ENCODE measurements at regions not wholly inside any gene's neighbourhood (a gene's known extent, or its start where the extent isn't known, plus 50 kb on each side); places are given as distances from the start of the nearest gene placed in this dataset.

- in situ Hi-C loops (cut with MboI; ENCODE audit: low sequenced_read_pairs): no loop called here
- ATAC-seq (ENCODE audit: low read depth): peak; percentile 72
- 0 out of 2 replicates have a peak overlapping the region, but pooled peaks have one; percentile 2 for H3K4ac ChIP-seq (ENCODE audit: low read depth, low read length)
- 65% methylated on average over 10 of the region's 15 CpGs; no CpG with 5 or more reads in 1 of the 2 experiments for WGBS, 2 experiments (ENCODE audit: extremely low coverage in 2 of 2, insufficient read length in 1 of 2)
- no peak overlapping the region for H3K27ac ChIP-seq (ENCODE audit: insufficient read depth, low read length)
- TF ChIP-seq MAFK (IDR thresholded peaks at IDR 0.05; ENCODE audit: low read depth, low read length): no peak
- TF ChIP-seq FOS (IDR thresholded peaks at IDR 0.05; ENCODE audit: low read depth, low read length): 0 out of 2 replicates have a peak, but pooled peaks have one; percentile 23
- no peak overlapping the region for H4K91ac ChIP-seq (ENCODE audit: insufficient read depth, low read depth, low read length)
- H4K20me1 ChIP-seq (ENCODE audit: insufficient read depth, low read length): no peaks in the 10 kb centered on the region
- H3K9me1 ChIP-seq (ENCODE audit: insufficient read depth, low read length): no peaks in the 10 kb centered on the region; the same call in 1 of the 2 replicates
- H3K9me3 ChIP-seq (ENCODE audit: control insufficient read depth, insufficient read depth, low read length): no peaks in the 10 kb centered on the region
- no peak overlapping the region for H3K18ac ChIP-seq (ENCODE audit: low read depth, low read length)
- H3K79me1 ChIP-seq (ENCODE audit: low read depth in 1 of 2, low read length in 2 of 2): no peaks in the 10 kb centered on the region
- H3K4me3 ChIP-seq (ENCODE audit: insufficient read depth, low read depth, low read length): no peak overlapping the region
- peak overlapping the region; percentile 52 for H2AK9ac ChIP-seq (replicated peaks; ENCODE audit: low read depth, low read length, poor library complexity)
- peak overlapping the region; percentile 8 for H2BK120ac ChIP-seq (ENCODE audit: low read depth, low read length)
- peak; percentile 46 for DNase-seq
- no peak overlapping the region for H4K5ac ChIP-seq (ENCODE audit: low read depth, low read length)
- no peak overlapping the region; the same call in 2 of the 3 replicates for H2BK15ac ChIP-seq (ENCODE audit: low read depth, low read length)
- H3K9ac ChIP-seq (ENCODE audit: low read depth, low read length): no peak overlapping the region
- H4K8ac ChIP-seq (ENCODE audit: low read depth in 2 of 2, low read length in 2 of 2): peak overlapping the region in 1 of 2 experiments; percentile 20; a peak in 1 of 4 replicates
- H3K4me2 ChIP-seq (ENCODE audit: low read depth, low read length): no peak overlapping the region
- no peak overlapping the region for H3K56ac ChIP-seq (ENCODE audit: extremely low read depth, insufficient read depth, low read length)
- H2BK20ac ChIP-seq (ENCODE audit: low read depth, low read length): no peak overlapping the region
- H3K14ac ChIP-seq (replicated peaks; ENCODE audit: low read depth, low read length): no peak overlapping the region
- dilution Hi-C loops (cut with HindIII; ENCODE audit: low sequenced_read_pairs, unreplicated experiment): no loop called here
- H3K4me1 ChIP-seq (ENCODE audit: control insufficient read depth, insufficient read depth, low read length): peaks cover 8% of the 10 kb centered on the region; the same call in 1 of the 2 replicates
- no peak overlapping the region for H2AK5ac ChIP-seq (ENCODE audit: low read depth, low read length)
- CTCF ChIA-PET: interaction anchor here (0.6 kb wide), 1 partner anchor 693 kb away, joined by 6 read pairs; no protein-coding TSS in a partner anchor
- BruUV-seq (replicated peaks): no TSS peak
- intact Hi-C loops (cut with micrococcal nuclease): no loop called here
- H3K23ac ChIP-seq (ENCODE audit: low read depth, low read length): no peak overlapping the region
- POLR2A ChIA-PET (ENCODE audit: unreplicated experiment): no interaction called here
- peak overlapping the region; percentile 74 for H2AFZ ChIP-seq (replicated peaks; ENCODE audit: low read length, poor library complexity)
- no peaks in the 10 kb centered on the region for H3K36me3 ChIP-seq (ENCODE audit: control insufficient read depth, insufficient read depth, low read length)
- no peak overlapping the region for H2BK5ac ChIP-seq (ENCODE audit: low read depth, low read length, poor library complexity, severe bottlenecking)
- peaks cover 3% of the 10 kb centered on the region for H3K27me3 ChIP-seq (ENCODE audit: control insufficient read depth, insufficient read depth, low read length)
Measured at GRCh38 chr9:129245276-129245675, 67.2 kb upstream of the IER5L start.
